Hepatocyte (in vitro differentiated cells): ENCODE measurements at regions not wholly inside any gene's neighbourhood (a gene's known extent, or its start where the extent isn't known, plus 50 kb on each side); places are given as distances from the start of the nearest gene placed in this dataset.

Experiments
- DNase-seq: peaks from one replicate; pipeline ENCODE4 v3.0.0-alpha.2; 2016; ENCODE audit warnings: low spot score
- H2AFZ ChIP-seq: fragments of 200-600 bp; sonication (generic); 2 replicates; pipeline ENCODE4 v1.6.0; 2016; ENCODE audit warnings: antibody characterized with exemption, mild to moderate bottlenecking
- H3K27ac ChIP-seq: fragments of 200-600 bp; sonication (generic); 2 replicates; pipeline ENCODE4 v1.5.1; 2016; ENCODE audit warnings: mild to moderate bottlenecking
- H3K27me3 ChIP-seq: fragments of 200-600 bp; sonication (generic); 2 replicates; pipeline ENCODE4 v1.6.1; 2016
- H3K36me3 ChIP-seq: fragments of 200-600 bp; sonication (generic); replicated peaks from 2 replicates; pipeline ENCODE4 v1.5.1; 2016; ENCODE audit warnings: low read depth; ENCODE audit not compliant: insufficient read depth
- H3K4me1 ChIP-seq: fragments of 200-600 bp; sonication (generic); 2 replicates; pipeline ENCODE4 v1.5.1; 2016; ENCODE audit warnings: mild to moderate bottlenecking, moderate library complexity; ENCODE audit not compliant: insufficient read depth
- H3K4me2 ChIP-seq: fragments of 200-600 bp; sonication (generic); 2 replicates; pipeline ENCODE4 v1.6.0; 2016
- H3K4me3 ChIP-seq: fragments of 200-600 bp; sonication (generic); 2 replicates; pipeline ENCODE4 v1.5.1; 2016; ENCODE audit warnings: mild to moderate bottlenecking
- H3K79me2 ChIP-seq: fragments of 200-600 bp; sonication (generic); 2 replicates; pipeline ENCODE4 v1.6.0; 2017; ENCODE audit warnings: mild to moderate bottlenecking
- H3K9me2 ChIP-seq: fragments of 200-600 bp; sonication (generic); replicated peaks from 2 replicates; pipeline ENCODE4 v1.6.0; 2017; ENCODE audit warnings: mild to moderate bottlenecking; ENCODE audit not compliant: insufficient read depth
- H3K9me3 ChIP-seq: fragments of 200-600 bp; sonication (generic); 2 replicates; pipeline ENCODE4 v1.5.1; 2016; ENCODE audit warnings: low read depth, mild to moderate bottlenecking
- H4K20me1 ChIP-seq: fragments of 200-600 bp; sonication (generic); 2 replicates; pipeline ENCODE4 v1.6.0; 2016; ENCODE audit warnings: mild to moderate bottlenecking; ENCODE audit not compliant: insufficient read depth, poor library complexity, severe bottlenecking
- EZH2 ChIP-seq: fragments of 200-600 bp; sonication (generic); IDR thresholded peaks from 2 replicates; pipeline ENCODE4 v1.6.1; 2016; ENCODE audit warnings: antibody characterized with exemption, mild to moderate bottlenecking, borderline replicate concordance
- EZH2phosphoT487 ChIP-seq: fragments of 200-600 bp; sonication (generic); IDR thresholded peaks from one replicate; pipeline ENCODE4 v1.6.1; 2018; ENCODE audit warnings: antibody characterized with exemption, mild to moderate bottlenecking, low read depth, moderate library complexity; ENCODE audit not compliant: unreplicated experiment, severe bottlenecking
- WGBS: methylation state at CpG from one replicate; pipeline ENCODE4 v1.1.6; 2016; ENCODE audit warnings: low lambda C conversion rate; ENCODE audit errors: missing lambda C conversion rate; 5-methylcytosine and 5-hydroxymethylcytosine counted together
- TF ChIP-seq, protein P1 (sequence below): fragments of 200-600 bp; sonication (generic); IDR thresholded peaks from 2 replicates; pipeline ENCODE4 v1.5.1; 2016; ENCODE audit warnings: antibody characterized with exemption, mild to moderate bottlenecking; ENCODE audit not compliant: poor library complexity

DNA sequence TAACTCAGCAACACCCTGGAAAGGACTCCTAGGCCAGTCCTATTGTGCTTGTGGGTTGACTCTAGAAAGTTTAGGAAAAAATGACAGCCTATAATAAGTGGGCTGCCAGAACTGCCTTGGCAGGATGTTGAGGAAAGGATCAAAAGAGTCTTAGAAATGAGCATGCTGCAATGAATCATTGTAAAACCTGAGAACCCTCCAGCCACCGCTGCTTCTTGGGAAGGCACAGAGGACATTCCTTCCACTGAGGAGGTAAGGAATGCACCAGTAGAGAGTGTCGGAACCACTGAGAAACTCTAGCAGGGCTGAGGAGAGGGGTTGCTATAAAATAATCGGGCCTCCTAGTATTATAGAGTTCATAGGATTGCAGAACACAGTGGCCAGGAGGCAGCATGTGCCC lies 146.7 kb upstream of the SMIM21 start:
- no peaks in the 10 kb centered on the region for H3K27me3 ChIP-seq
- TF ChIP-seq EZH2 (no peak), EZH2phosphoT487 (no peak)
- TF ChIP-seq, protein P1, sequence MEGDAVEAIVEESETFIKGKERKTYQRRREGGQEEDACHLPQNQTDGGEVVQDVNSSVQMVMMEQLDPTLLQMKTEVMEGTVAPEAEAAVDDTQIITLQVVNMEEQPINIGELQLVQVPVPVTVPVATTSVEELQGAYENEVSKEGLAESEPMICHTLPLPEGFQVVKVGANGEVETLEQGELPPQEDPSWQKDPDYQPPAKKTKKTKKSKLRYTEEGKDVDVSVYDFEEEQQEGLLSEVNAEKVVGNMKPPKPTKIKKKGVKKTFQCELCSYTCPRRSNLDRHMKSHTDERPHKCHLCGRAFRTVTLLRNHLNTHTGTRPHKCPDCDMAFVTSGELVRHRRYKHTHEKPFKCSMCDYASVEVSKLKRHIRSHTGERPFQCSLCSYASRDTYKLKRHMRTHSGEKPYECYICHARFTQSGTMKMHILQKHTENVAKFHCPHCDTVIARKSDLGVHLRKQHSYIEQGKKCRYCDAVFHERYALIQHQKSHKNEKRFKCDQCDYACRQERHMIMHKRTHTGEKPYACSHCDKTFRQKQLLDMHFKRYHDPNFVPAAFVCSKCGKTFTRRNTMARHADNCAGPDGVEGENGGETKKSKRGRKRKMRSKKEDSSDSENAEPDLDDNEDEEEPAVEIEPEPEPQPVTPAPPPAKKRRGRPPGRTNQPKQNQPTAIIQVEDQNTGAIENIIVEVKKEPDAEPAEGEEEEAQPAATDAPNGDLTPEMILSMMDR: no peak
- 75% methylated on average over 3 of the region's 3 CpGs for WGBS
- no peaks in the 10 kb centered on the region for H3K9me3 ChIP-seq
- no peaks in the 10 kb centered on the region for H3K36me3 ChIP-seq
- H3K4me3 ChIP-seq: no peak overlapping the region
- no peak overlapping the region for H3K27ac ChIP-seq
- H3K4me2 ChIP-seq: no peak overlapping the region
- no peaks in the 10 kb centered on the region for H3K4me1 ChIP-seq
- no peak for DNase-seq
- no peaks in the 10 kb centered on the region for H4K20me1 ChIP-seq
- no peaks in the 10 kb centered on the region for H3K9me2 ChIP-seq
- no peaks in the 10 kb centered on the region for H3K79me2 ChIP-seq
- no peak overlapping the region for H2AFZ ChIP-seq

DNA sequence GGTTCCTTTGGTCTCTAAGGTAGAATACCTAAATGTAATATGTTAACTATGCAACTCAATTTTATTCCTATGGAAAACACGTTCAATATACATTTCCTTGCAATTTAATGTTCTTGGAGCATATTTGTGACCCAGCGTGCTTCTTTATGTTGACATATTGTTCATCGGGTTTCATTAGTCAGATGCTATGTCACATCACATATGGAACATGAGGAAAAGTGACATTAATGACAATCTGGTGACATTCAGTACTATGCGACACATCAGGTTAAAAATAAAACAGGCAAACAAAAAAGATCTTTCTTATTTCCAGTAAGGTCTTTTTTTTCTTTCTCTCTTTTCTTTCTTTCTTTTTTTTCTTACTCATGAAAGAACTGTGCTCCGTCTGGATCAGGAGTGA lies 135.6 kb upstream of the SMIM21 start:
- Histone ChIP-seq H4K20me1 (no peaks in the 10 kb centered on the region), H3K27me3 (no peaks in the 10 kb centered on the region), H3K4me2 (no peak overlapping the region), H3K9me2 (no peaks in the 10 kb centered on the region), H2AFZ (no peak overlapping the region), H3K79me2 (no peaks in the 10 kb centered on the region), H3K36me3 (no peaks in the 10 kb centered on the region), H3K4me1 (no peaks in the 10 kb centered on the region), H3K27ac (no peak overlapping the region), H3K4me3 (no peak overlapping the region), H3K9me3 (no peaks in the 10 kb centered on the region)
- TF ChIP-seq, protein P1: no peak
- TF ChIP-seq EZH2phosphoT487 (no peak), EZH2 (no peak)
- 93% methylated on average over 5 of the region's 5 CpGs for WGBS
- DNase-seq: no peak

DNA sequence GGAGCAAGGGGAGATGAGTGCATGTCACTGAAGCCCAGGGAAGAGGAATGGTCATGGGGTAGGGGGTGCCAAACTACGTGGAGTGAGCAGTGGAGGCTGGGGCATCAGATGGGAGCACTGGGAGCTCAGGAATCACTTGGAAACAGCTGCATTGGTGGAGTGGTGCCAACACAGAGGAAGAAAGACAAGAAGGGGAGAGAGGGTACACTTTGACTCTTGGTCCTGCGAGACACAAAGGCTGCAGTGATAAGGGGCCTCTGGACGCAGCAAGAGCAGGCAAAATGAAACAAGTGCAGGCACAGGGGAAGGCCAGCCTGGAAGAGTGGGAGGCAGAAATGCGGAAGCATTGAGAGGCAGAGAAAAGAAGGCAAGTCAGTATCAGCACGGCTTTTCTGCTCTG lies 134.7 kb upstream of the SMIM21 start:
- Histone ChIP-seq H2AFZ (no peak overlapping the region), H3K27me3 (no peaks in the 10 kb centered on the region), H3K9me2 (no peaks in the 10 kb centered on the region), H3K27ac (no peak overlapping the region), H3K9me3 (no peaks in the 10 kb centered on the region), H3K4me3 (no peak overlapping the region), H4K20me1 (no peaks in the 10 kb centered on the region), H3K36me3 (no peaks in the 10 kb centered on the region), H3K4me2 (no peak overlapping the region), H3K79me2 (no peaks in the 10 kb centered on the region), H3K4me1 (no peaks in the 10 kb centered on the region)
- TF ChIP-seq, protein P1: no peak
- TF ChIP-seq EZH2 (no peak), EZH2phosphoT487 (no peak)
- no peak for DNase-seq
- 88% methylated on average over 5 of the region's 5 CpGs for WGBS

DNA sequence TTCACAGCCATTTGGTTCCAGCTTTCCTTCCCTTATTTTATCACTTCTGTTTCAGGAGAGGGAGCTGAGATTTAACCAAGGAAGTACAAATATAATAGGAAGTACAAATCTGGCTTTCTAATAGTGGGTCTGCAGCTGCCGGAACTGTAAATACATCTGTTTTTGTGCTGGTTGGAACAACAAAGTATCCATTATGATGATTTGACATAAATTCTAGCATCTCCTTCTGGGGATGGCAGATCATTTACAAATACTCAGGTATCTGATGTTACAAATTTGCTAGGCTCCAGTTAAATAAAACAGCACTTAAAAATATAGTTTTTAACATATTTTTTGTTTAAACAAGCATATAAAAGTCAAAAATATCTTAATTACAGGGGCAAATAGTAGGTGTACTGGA lies 131.3 kb upstream of the SMIM21 start:
- DNase-seq: no peak
- H3K4me3 ChIP-seq: no peak overlapping the region
- H4K20me1 ChIP-seq: no peaks in the 10 kb centered on the region
- no peak overlapping the region for H3K4me2 ChIP-seq
- H3K27ac ChIP-seq: no peak overlapping the region
- no peaks in the 10 kb centered on the region for H3K36me3 ChIP-seq
- no peaks in the 10 kb centered on the region for H3K9me3 ChIP-seq
- no peaks in the 10 kb centered on the region for H3K27me3 ChIP-seq
- H3K79me2 ChIP-seq: no peaks in the 10 kb centered on the region
- no peak overlapping the region for H2AFZ ChIP-seq
- WGBS: 81% methylated on average over 1 of the region's 1 CpG
- no peaks in the 10 kb centered on the region for H3K9me2 ChIP-seq
- TF ChIP-seq, protein P1: no peak
- no peak for TF ChIP-seq EZH2
- no peak for TF ChIP-seq EZH2phosphoT487
- H3K4me1 ChIP-seq: no peaks in the 10 kb centered on the region
